HCT116 (cell line): ENCODE measurements at regions not wholly inside any gene's neighbourhood (a gene's known extent, or its start where the extent isn't known, plus 50 kb on each side); places are given as distances from the start of the nearest gene placed in this dataset.

Experiments
- ATAC-seq: fragments of 200-7000 bp; cut with Tn5 transposase; 2 replicates; pipeline ENCODE4 v1.9.1; 2020; ENCODE audit warnings: mild to moderate bottlenecking, moderate library complexity
- BruUV-seq: library from RNA; stranded (reverse); fragments of 400-500 nt; replicated peaks from 2 replicates; lab custom pipeline; 2021; lab: Mats Ljungman, UMichigan
- CTCF ChIA-PET: fragments of 300-600 bp; sonication (Branson Sonifier 250); formaldehyde crosslinking; loops from one replicate; lab custom pipeline; 2021; ENCODE audit warnings: antibody characterized with exemption; lab: Charles Lee
- POLR2A ChIA-PET: fragments of 300-600, 350-600 bp; sonication (Branson Sonifier 250); formaldehyde crosslinking; loops from one replicate; lab custom pipeline; 2021; ENCODE audit warnings: antibody characterized with exemption; lab: Charles Lee
- RAD21 ChIA-PET, 2 experiments: fragments of 300-600 bp; sonication (Branson Sonifier 250); formaldehyde crosslinking; loops; one replicate each; lab custom pipeline; 2023; ENCODE audit warnings: low total read pairs in 2 of 2; ENCODE audit not compliant: uncharacterized antibody in 2 of 2, unreplicated experiment in 2 of 2, low non-redundant PET in 1 of 2; lab: Charles Lee
- DNase-seq: peaks from one replicate; pipeline ENCODE4 v3.0.0-alpha.2; 2010; ENCODE audit warnings: low read depth, low spot score
- H2AFZ ChIP-seq: fragments of 200-600 bp; shearing (Covaris generic), sonication (generic); 2 replicates; pipeline ENCODE4 v1.6.1; 2017; ENCODE audit warnings: low read depth, mixed run types, mixed read lengths, antibody characterized with exemption, low read length; ENCODE audit not compliant: poor library complexity, severe bottlenecking
- H3K27ac ChIP-seq: 2 replicates; pipeline ENCODE4 v1.5.1; 2012; ENCODE audit warnings: low read depth, low read length
- H3K27me3 ChIP-seq: fragments of 200-600 bp; sonication (generic); 2 replicates; pipeline ENCODE4 v1.6.1; 2016; ENCODE audit warnings: mixed run types, low read length, mixed read lengths; ENCODE audit not compliant: insufficient read depth
- H3K36me3 ChIP-seq, 2 experiments: fragments of 200-500 bp in 1 of 2; fragments of 200-600 bp in 1 of 2; sonication (Bioruptor generic) in 1 of 2; sonication (generic) in 1 of 2; 2 replicates each; pipeline versions ENCODE4 v1.5.1 to v1.6.1; 2014 to 2016; ENCODE audit warnings: low read length in 2 of 2, inconsistent platforms in 1 of 2, mixed read lengths in 1 of 2, mixed run types in 1 of 2; ENCODE audit not compliant: insufficient read depth in 2 of 2, control insufficient read depth in 1 of 2
- H3K4me1 ChIP-seq, 2 experiments: fragments of 200-600 bp in 1 of 2; sonication (generic) in 1 of 2; 2 replicates each; pipeline versions ENCODE4 v1.5.1 to v1.6.1; 2012 to 2017; ENCODE audit warnings: low read length in 2 of 2, inconsistent platforms in 1 of 2, mild to moderate bottlenecking in 1 of 2, mixed read lengths in 1 of 2, mixed run types in 1 of 2, moderate library complexity in 1 of 2; ENCODE audit not compliant: insufficient read depth in 2 of 2, control insufficient read depth in 1 of 2
- H3K4me2 ChIP-seq: fragments of 200-600 bp; sonication (generic); 2 replicates; pipeline ENCODE4 v1.6.1; 2017; ENCODE audit warnings: mixed run types, low read length, mixed read lengths
- H3K4me3 ChIP-seq, 2 experiments: fragments of 200-600 bp in 1 of 2; sonication (generic) in 1 of 2; replicated peaks in 1 of 2; 2 replicates each; pipeline ENCODE4 v1.5.1; 2011 to 2016; ENCODE audit warnings: low read length in 2 of 2, control low read depth in 1 of 2, low read depth in 1 of 2, mild to moderate bottlenecking in 1 of 2, mixed read lengths in 1 of 2, mixed run types in 1 of 2
- H3K79me2 ChIP-seq: fragments of 200-600 bp; sonication (generic); 2 replicates; pipeline ENCODE4 v1.6.1; 2017; ENCODE audit warnings: mild to moderate bottlenecking, mixed run types, low read length, moderate library complexity, mixed read lengths; ENCODE audit not compliant: insufficient read depth
- H3K9ac ChIP-seq: fragments of 200-600 bp; sonication (generic); 2 replicates; pipeline ENCODE4 v1.6.1; 2016; ENCODE audit warnings: low read length, mixed read lengths
- H3K9me2 ChIP-seq: fragments of 200-600 bp; sonication (generic), shearing (Covaris generic); 2 replicates; pipeline ENCODE4 v1.6.1; 2017; ENCODE audit warnings: mixed run types, mild to moderate bottlenecking, moderate library complexity; ENCODE audit not compliant: insufficient read depth
- H3K9me3 ChIP-seq, 2 experiments: fragments of 200-500 bp in 1 of 2; fragments of 200-600 bp in 1 of 2; sonication (Bioruptor generic) in 1 of 2; sonication (generic) in 1 of 2; 2 replicates each; pipeline ENCODE4 v1.6.1; 2014 to 2017; ENCODE audit warnings: low read length in 2 of 2, mixed read lengths in 2 of 2, inconsistent platforms in 1 of 2, low read depth in 1 of 2, mild to moderate bottlenecking in 1 of 2, mixed run types in 1 of 2, moderate library complexity in 1 of 2; ENCODE audit not compliant: control insufficient read depth in 1 of 2, insufficient read depth in 1 of 2
- H4K20me1 ChIP-seq: fragments of 200-600 bp; sonication (generic), shearing (Covaris generic); 2 replicates; pipeline ENCODE4 v1.6.1; 2017; ENCODE audit warnings: mixed run types, mild to moderate bottlenecking, moderate library complexity; ENCODE audit not compliant: insufficient read depth
- CBX3 ChIP-seq: IDR thresholded peaks from 2 replicates; pipeline ENCODE4 v1.6.1; 2012; ENCODE audit warnings: low read depth
- CEBPB ChIP-seq: IDR thresholded peaks from 2 replicates; pipeline ENCODE4 v1.6.1; 2012; ENCODE audit warnings: low read depth
- EGR1 ChIP-seq: IDR thresholded peaks from 2 replicates; pipeline ENCODE4 v1.6.1; 2012; ENCODE audit warnings: low read depth
- ELF1 ChIP-seq: IDR thresholded peaks from 2 replicates; pipeline ENCODE4 v1.6.1; 2012; ENCODE audit warnings: low read depth, borderline replicate concordance
- EZH2 ChIP-seq: fragments of 200-600 bp; sonication (generic); IDR thresholded peaks from 2 replicates; pipeline ENCODE4 v1.6.1; 2017; ENCODE audit warnings: antibody characterized with exemption, mixed run types
- FOSL1 ChIP-seq: IDR thresholded peaks from 2 replicates; pipeline ENCODE4 v1.6.1; 2012; ENCODE audit warnings: low read depth
- POLR2A ChIP-seq: IDR thresholded peaks from 2 replicates; pipeline ENCODE4 v1.7.0; 2011; ENCODE audit warnings: borderline replicate concordance; ENCODE audit not compliant: insufficient read depth, insufficient read length; ENCODE audit errors: extremely low read depth
- POLR2AphosphoS5 ChIP-seq: IDR thresholded peaks from 2 replicates; pipeline ENCODE4 v1.6.1; 2011; ENCODE audit warnings: mild to moderate bottlenecking, low read depth, low read length, moderate library complexity
- RAD21 ChIP-seq: IDR thresholded peaks from 2 replicates; pipeline ENCODE4 v1.6.1; 2012; ENCODE audit warnings: low read depth, mild to moderate bottlenecking
- SIN3A ChIP-seq: IDR thresholded peaks from 2 replicates; pipeline ENCODE4 v1.6.1; 2012; ENCODE audit warnings: low read depth
- SRF ChIP-seq: IDR thresholded peaks from 2 replicates; pipeline ENCODE4 v1.6.1; 2012; ENCODE audit warnings: low read depth
- TCF7L2 ChIP-seq: IDR thresholded peaks from 2 replicates; pipeline ENCODE4 v1.7.0; 2011; ENCODE audit warnings: borderline replicate concordance, inconsistent platforms; ENCODE audit not compliant: insufficient read depth, insufficient read length; ENCODE audit errors: extremely low read depth
- ZFX ChIP-seq: fragments of 450-650 bp; IDR thresholded peaks from 2 replicates; pipeline ENCODE4 v1.6.1; 2017
- ZNF274 ChIP-seq: fragments of 200-500 bp; sonication (Bioruptor generic); IDR thresholded peaks from 2 replicates; pipeline ENCODE4 v1.6.1; 2014; ENCODE audit warnings: mild to moderate bottlenecking, low read depth, low read length, inconsistent platforms
- intact Hi-C: fragments of 100-400 bp; cut with micrococcal nuclease; formaldehyde crosslinking; loops from 2 replicates; pipeline ENCODE4 v1.10.0; 2022
- TF ChIP-seq, protein P1 (sequence below), 3 experiments: fragments of 200-600 bp in 1 of 3; sonication (generic) in 1 of 3; IDR thresholded peaks in 2 of 3; conservative IDR thresholded peaks in 1 of 3; 2 replicates each; pipeline ENCODE4 v1.5.1; 2012 to 2017; ENCODE audit warnings: low read depth in 2 of 3, low read length in 2 of 3, antibody characterized with exemption in 1 of 3, borderline replicate concordance in 1 of 3, control low read depth in 1 of 3, mild to moderate bottlenecking in 1 of 3, mixed read lengths in 1 of 3, mixed run types in 1 of 3, moderate library complexity in 1 of 3; ENCODE audit not compliant: insufficient read depth in 1 of 3
- TF ChIP-seq, protein P2 (sequence below): IDR thresholded peaks from 2 replicates; pipeline ENCODE4 v1.6.1; 2011; ENCODE audit warnings: mild to moderate bottlenecking, low read length, moderate library complexity; ENCODE audit not compliant: insufficient replicate concordance; ENCODE audit errors: extremely low read depth
- TF ChIP-seq, protein P3 (sequence below): IDR thresholded peaks from 2 replicates; pipeline ENCODE4 v1.6.1; 2012; ENCODE audit warnings: low read depth
- TF ChIP-seq, protein P4 (sequence below): IDR thresholded peaks from 2 replicates; pipeline ENCODE4 v1.6.1; 2012
- TF ChIP-seq, protein P5 (sequence below): IDR thresholded peaks from 2 replicates; pipeline ENCODE4 v1.6.1; 2012

DNA sequence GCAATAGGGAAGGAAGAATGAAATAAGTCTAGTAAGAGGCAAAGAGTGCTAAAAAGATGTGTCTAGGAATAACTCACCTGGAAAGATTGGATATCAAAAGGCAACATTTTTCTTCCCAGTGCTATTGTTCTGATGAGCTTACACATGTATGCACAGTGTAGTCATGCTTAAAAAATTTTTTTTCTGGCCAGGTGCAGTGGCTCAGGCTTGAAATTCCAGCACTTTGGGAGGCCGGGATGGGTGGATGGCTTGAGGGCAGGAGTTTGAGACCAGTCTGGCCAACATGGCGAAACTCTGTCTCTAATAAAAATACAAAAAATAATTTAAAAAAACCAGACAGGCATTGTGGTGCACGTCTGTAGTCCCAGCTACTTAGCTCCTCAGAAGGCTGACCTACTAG lies 795.8 kb upstream of the IGFBP7 start:
- no TSS peak for BruUV-seq
- H3K9ac ChIP-seq: no peak overlapping the region
- no peak overlapping the region for H2AFZ ChIP-seq
- ChIA-PET CTCF (no interaction called here), RAD21 (no interaction called here), POLR2A (no interaction called here)
- no peaks in the 10 kb centered on the region for H3K4me1 ChIP-seq
- peaks cover 0 to 4% of the 10 kb centered on the region in 2 experiments; a peak in 3 of 4 replicates for H3K9me3 ChIP-seq
- intact Hi-C loops: no loop called here
- no peaks in the 10 kb centered on the region for H3K79me2 ChIP-seq
- no peaks in the 10 kb centered on the region for H3K36me3 ChIP-seq
- no peak overlapping the region for H3K4me3 ChIP-seq
- no peak for DNase-seq
- H3K4me2 ChIP-seq: no peak overlapping the region
- no peaks in the 10 kb centered on the region for H4K20me1 ChIP-seq
- TF ChIP-seq ELF1 (no peak), TCF7L2 (no peak), SIN3A (no peak), EGR1 (no peak), CEBPB (no peak), RAD21 (no peak), FOSL1 (no peak), POLR2A (no peak), ZFX (no peak), POLR2AphosphoS5 (no peak), ZNF274 (no peak), SRF (no peak), EZH2 (no peak), CBX3 (no peak)
- TF ChIP-seq, protein P1, sequence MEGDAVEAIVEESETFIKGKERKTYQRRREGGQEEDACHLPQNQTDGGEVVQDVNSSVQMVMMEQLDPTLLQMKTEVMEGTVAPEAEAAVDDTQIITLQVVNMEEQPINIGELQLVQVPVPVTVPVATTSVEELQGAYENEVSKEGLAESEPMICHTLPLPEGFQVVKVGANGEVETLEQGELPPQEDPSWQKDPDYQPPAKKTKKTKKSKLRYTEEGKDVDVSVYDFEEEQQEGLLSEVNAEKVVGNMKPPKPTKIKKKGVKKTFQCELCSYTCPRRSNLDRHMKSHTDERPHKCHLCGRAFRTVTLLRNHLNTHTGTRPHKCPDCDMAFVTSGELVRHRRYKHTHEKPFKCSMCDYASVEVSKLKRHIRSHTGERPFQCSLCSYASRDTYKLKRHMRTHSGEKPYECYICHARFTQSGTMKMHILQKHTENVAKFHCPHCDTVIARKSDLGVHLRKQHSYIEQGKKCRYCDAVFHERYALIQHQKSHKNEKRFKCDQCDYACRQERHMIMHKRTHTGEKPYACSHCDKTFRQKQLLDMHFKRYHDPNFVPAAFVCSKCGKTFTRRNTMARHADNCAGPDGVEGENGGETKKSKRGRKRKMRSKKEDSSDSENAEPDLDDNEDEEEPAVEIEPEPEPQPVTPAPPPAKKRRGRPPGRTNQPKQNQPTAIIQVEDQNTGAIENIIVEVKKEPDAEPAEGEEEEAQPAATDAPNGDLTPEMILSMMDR (IDR thresholded peaks at IDR 0.05 in 2 of 3, conservative IDR thresholded peaks at IDR 0.05 in 1 of 3; ENCODE audit: borderline replicate concordance in 1 of 3, insufficient read depth in 1 of 3, low read depth in 2 of 3, low read length in 2 of 3): no peak
- TF ChIP-seq, protein P2, sequence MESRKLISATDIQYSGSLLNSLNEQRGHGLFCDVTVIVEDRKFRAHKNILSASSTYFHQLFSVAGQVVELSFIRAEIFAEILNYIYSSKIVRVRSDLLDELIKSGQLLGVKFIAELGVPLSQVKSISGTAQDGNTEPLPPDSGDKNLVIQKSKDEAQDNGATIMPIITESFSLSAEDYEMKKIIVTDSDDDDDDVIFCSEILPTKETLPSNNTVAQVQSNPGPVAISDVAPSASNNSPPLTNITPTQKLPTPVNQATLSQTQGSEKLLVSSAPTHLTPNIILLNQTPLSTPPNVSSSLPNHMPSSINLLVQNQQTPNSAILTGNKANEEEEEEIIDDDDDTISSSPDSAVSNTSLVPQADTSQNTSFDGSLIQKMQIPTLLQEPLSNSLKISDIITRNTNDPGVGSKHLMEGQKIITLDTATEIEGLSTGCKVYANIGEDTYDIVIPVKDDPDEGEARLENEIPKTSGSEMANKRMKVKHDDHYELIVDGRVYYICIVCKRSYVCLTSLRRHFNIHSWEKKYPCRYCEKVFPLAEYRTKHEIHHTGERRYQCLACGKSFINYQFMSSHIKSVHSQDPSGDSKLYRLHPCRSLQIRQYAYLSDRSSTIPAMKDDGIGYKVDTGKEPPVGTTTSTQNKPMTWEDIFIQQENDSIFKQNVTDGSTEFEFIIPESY: no peak
- TF ChIP-seq, protein P3, sequence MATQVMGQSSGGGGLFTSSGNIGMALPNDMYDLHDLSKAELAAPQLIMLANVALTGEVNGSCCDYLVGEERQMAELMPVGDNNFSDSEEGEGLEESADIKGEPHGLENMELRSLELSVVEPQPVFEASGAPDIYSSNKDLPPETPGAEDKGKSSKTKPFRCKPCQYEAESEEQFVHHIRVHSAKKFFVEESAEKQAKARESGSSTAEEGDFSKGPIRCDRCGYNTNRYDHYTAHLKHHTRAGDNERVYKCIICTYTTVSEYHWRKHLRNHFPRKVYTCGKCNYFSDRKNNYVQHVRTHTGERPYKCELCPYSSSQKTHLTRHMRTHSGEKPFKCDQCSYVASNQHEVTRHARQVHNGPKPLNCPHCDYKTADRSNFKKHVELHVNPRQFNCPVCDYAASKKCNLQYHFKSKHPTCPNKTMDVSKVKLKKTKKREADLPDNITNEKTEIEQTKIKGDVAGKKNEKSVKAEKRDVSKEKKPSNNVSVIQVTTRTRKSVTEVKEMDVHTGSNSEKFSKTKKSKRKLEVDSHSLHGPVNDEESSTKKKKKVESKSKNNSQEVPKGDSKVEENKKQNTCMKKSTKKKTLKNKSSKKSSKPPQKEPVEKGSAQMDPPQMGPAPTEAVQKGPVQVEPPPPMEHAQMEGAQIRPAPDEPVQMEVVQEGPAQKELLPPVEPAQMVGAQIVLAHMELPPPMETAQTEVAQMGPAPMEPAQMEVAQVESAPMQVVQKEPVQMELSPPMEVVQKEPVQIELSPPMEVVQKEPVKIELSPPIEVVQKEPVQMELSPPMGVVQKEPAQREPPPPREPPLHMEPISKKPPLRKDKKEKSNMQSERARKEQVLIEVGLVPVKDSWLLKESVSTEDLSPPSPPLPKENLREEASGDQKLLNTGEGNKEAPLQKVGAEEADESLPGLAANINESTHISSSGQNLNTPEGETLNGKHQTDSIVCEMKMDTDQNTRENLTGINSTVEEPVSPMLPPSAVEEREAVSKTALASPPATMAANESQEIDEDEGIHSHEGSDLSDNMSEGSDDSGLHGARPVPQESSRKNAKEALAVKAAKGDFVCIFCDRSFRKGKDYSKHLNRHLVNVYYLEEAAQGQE: no peak
- TF ChIP-seq, protein P4, sequence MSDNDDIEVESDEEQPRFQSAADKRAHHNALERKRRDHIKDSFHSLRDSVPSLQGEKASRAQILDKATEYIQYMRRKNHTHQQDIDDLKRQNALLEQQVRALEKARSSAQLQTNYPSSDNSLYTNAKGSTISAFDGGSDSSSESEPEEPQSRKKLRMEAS: no peak
- TF ChIP-seq, protein P5, sequence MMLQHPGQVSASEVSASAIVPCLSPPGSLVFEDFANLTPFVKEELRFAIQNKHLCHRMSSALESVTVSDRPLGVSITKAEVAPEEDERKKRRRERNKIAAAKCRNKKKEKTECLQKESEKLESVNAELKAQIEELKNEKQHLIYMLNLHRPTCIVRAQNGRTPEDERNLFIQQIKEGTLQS: no peak
- ATAC-seq: no peak
- H3K27ac ChIP-seq: no peak overlapping the region
- no peaks in the 10 kb centered on the region for H3K27me3 ChIP-seq
- H3K9me2 ChIP-seq: no peaks in the 10 kb centered on the region
